ENCODE measurements at regions not wholly inside any gene's neighbourhood (a gene's known extent, or its start where the extent isn't known, plus 50 kb on each side); places are given as distances from the start of the nearest gene placed in this dataset.
"Not testable (repeated sequence)": the region's sequence is repeated elsewhere in the genome, so short reads cannot be mapped to it uniquely, and the experiment has no call there.

DNA sequence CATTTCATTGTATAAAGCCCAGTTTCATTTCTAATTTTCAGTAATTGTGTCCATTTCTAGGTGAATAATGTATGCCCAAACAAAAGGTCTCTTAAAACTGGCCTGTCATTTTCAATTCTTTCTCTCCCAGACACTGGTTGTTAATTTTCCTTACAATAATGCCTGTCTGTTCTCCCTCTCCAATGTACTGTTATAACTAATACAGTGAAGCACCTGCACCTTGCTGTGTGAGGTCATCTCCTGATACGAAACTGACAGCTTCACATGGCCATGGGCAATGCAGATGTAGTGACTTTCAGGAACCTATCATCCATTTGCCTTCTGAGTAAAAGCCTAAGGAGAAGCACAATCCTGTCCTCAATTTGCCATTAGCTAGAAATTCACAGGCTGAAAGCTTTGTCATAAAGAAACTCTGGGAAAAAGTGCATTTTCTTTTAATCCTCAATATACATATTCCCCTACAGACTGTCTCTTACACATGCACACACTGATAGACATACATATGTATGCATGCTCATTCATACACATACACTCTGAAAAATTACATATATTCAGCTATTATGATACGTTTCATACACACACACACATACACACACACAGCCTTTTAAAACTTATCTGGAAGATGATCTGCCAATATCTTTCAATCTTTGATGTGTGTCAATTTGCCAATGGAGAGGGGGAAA lies 1030.3 kb downstream of the TDRD15 start:
- Mint-ChIP-seq H3K27ac (no peak overlapping the region), H3K36me3 (no peaks in the 10 kb centered on the region), H3K4me1 (no peaks in the 10 kb centered on the region), H3K27me3 (ENCODE audit: insufficient read depth, low read depth) (peaks cover 2% of the 10 kb centered on the region), H3K4me3 (no peak overlapping the region), H3K9me3 (peaks cover 8% of the 10 kb centered on the region)
- DNase-seq (ENCODE audit: low spot score), result no peak
- Histone ChIP-seq H3K27ac (no peak overlapping the region), H3K36me3 (no peaks in the 10 kb centered on the region), H4K20me1 (ENCODE audit: low read depth) (no peaks in the 10 kb centered on the region), H3K27me3 (no peaks in the 10 kb centered on the region), H2AFZ (replicated peaks) (no peak overlapping the region), H3K79me2 (ENCODE audit: low read depth) (no peaks in the 10 kb centered on the region), H3K4me3 (no peak overlapping the region), H3K9ac (no peak overlapping the region), H3K9me3 (ENCODE audit: low read depth) (no peaks in the 10 kb centered on the region), H3F3A (ENCODE audit: low read depth) (no peaks in the 10 kb centered on the region), H3K4me1 (no peaks in the 10 kb centered on the region), H3K4me2 (no peak overlapping the region)
- TF ChIP-seq, protein P1, sequence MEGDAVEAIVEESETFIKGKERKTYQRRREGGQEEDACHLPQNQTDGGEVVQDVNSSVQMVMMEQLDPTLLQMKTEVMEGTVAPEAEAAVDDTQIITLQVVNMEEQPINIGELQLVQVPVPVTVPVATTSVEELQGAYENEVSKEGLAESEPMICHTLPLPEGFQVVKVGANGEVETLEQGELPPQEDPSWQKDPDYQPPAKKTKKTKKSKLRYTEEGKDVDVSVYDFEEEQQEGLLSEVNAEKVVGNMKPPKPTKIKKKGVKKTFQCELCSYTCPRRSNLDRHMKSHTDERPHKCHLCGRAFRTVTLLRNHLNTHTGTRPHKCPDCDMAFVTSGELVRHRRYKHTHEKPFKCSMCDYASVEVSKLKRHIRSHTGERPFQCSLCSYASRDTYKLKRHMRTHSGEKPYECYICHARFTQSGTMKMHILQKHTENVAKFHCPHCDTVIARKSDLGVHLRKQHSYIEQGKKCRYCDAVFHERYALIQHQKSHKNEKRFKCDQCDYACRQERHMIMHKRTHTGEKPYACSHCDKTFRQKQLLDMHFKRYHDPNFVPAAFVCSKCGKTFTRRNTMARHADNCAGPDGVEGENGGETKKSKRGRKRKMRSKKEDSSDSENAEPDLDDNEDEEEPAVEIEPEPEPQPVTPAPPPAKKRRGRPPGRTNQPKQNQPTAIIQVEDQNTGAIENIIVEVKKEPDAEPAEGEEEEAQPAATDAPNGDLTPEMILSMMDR (IDR thresholded peaks at IDR 0.05), result no peak
- TF ChIP-seq EZH2 (IDR thresholded peaks at IDR 0.05) (no peak), EZH2phosphoT487 (IDR thresholded peaks at IDR 0.05) (no peak)

DNA sequence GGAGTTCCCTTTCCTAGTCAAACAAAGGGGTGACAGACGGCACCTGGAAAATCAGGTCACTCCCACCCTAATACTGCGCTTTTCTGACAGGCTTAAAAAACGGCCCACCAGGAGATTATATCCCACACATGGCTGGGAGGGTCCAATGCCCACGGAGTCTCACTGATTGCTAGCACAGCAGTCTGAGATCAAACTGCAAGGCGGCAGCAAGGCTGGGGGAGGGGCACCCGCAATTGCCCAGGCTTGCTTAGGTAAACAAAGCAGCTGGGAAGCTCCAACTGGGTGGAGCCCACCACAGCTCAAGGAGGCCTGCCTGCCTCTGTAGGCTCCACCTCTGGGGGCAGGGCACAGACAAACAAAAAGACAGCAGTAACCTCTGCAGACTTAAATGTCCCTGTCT lies 1032.9 kb downstream of the TDRD15 start:
- H4K20me1 ChIP-seq (ENCODE audit: low read depth); H3K27ac ChIP-seq; H3K4me1 ChIP-seq; H3K27ac Mint-ChIP-seq; H3K4me3 ChIP-seq; H3K9ac ChIP-seq; H3K4me3 Mint-ChIP-seq; H3K36me3 Mint-ChIP-seq; H3F3A ChIP-seq (ENCODE audit: low read depth); H3K9me3 Mint-ChIP-seq; H3K27me3 Mint-ChIP-seq (ENCODE audit: insufficient read depth, low read depth); DNase-seq (ENCODE audit: low spot score); H3K4me1 Mint-ChIP-seq; H3K9me3 ChIP-seq (ENCODE audit: low read depth); H2AFZ ChIP-seq (replicated peaks); H3K36me3 ChIP-seq; H3K79me2 ChIP-seq (ENCODE audit: low read depth); H3K4me2 ChIP-seq; H3K27me3 ChIP-seq: not testable (repeated sequence)

DNA sequence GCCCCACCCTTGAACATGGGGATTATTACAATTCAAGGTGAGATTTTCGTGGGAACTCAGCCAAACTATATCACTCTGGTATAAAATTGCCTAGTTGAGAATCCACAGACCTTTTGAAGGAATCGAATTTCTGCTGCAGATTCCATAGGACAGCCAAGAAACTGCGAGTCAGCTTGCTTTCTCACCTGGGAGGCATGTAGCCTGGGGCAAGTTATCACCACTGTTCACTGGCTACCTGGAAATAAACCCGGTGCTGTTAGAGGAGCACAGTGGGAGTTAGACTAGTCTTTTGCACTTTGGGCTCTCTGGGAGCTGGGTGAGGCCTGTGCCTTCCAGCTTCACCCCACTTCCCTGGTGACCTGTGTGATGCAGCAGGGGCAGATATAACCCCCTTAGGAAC lies 1043.5 kb downstream of the TDRD15 start:
- Histone ChIP-seq H3K9me3 (ENCODE audit: low read depth) (no peaks in the 10 kb centered on the region), H3K27ac (no peak overlapping the region), H3K36me3 (peaks cover 3% of the 10 kb centered on the region), H3K4me1 (no peaks in the 10 kb centered on the region), H3F3A (ENCODE audit: low read depth) (no peaks in the 10 kb centered on the region), H2AFZ (replicated peaks) (no peak overlapping the region), H3K4me3 (no peak overlapping the region), H3K4me2 (no peak overlapping the region), H3K27me3 (no peaks in the 10 kb centered on the region), H3K79me2 (ENCODE audit: low read depth) (no peaks in the 10 kb centered on the region), H3K9ac (no peak overlapping the region), H4K20me1 (ENCODE audit: low read depth) (no peaks in the 10 kb centered on the region)
- H3K4me1 Mint-ChIP-seq, result no peaks in the 10 kb centered on the region
- DNase-seq (ENCODE audit: low spot score), result no peak
- H3K4me3 Mint-ChIP-seq, result no peak overlapping the region
- H3K9me3 Mint-ChIP-seq, result peaks cover 15% of the 10 kb centered on the region
- TF ChIP-seq EZH2 (IDR thresholded peaks at IDR 0.05) (no peak), EZH2phosphoT487 (IDR thresholded peaks at IDR 0.05) (no peak)
- TF ChIP-seq, protein P1 (IDR thresholded peaks at IDR 0.05), result no peak
- no peaks in the 10 kb centered on the region for H3K36me3 Mint-ChIP-seq
- H3K27ac Mint-ChIP-seq, result no peak overlapping the region
- peaks cover 2% of the 10 kb centered on the region for H3K27me3 Mint-ChIP-seq (ENCODE audit: insufficient read depth, low read depth)

DNA sequence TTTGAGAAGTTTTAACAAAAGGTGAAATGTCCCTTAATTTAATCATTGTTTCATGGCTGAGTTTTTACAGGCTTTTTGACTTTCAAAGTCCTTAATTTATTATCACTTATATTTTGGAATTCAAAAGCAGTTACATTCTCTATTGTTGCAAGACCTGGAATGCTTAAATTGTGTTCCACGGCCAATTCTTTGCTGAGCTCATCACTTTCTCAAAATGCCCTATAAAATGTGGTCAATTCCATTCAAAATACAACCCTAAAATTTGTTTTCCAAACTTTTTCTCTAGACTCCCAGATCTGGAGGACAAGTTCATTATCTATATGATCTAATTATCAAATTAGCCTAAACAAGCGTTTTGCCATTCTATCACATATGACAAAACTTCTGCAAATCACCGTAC lies 1051.2 kb downstream of the TDRD15 start:
- Mint-ChIP-seq H3K4me3 (no peak overlapping the region), H3K4me1 (no peaks in the 10 kb centered on the region), H3K27ac (no peak overlapping the region), H3K36me3 (no peaks in the 10 kb centered on the region), H3K27me3 (ENCODE audit: insufficient read depth, low read depth) (no peaks in the 10 kb centered on the region), H3K9me3 (peaks cover 7% of the 10 kb centered on the region)
- Histone ChIP-seq H3K27me3 (no peaks in the 10 kb centered on the region), H3F3A (ENCODE audit: low read depth) (no peaks in the 10 kb centered on the region), H3K4me1 (peaks cover 3% of the 10 kb centered on the region), H3K9ac (no peak overlapping the region), H3K4me3 (no peak overlapping the region), H4K20me1 (ENCODE audit: low read depth) (no peaks in the 10 kb centered on the region), H3K9me3 (ENCODE audit: low read depth) (no peaks in the 10 kb centered on the region), H2AFZ (replicated peaks) (no peak overlapping the region), H3K4me2 (no peak overlapping the region), H3K36me3 (no peaks in the 10 kb centered on the region), H3K79me2 (ENCODE audit: low read depth) (no peaks in the 10 kb centered on the region), H3K27ac (no peak overlapping the region)
- TF ChIP-seq EZH2 (IDR thresholded peaks at IDR 0.05) (no peak), EZH2phosphoT487 (IDR thresholded peaks at IDR 0.05) (no peak)
- TF ChIP-seq, protein P1 (IDR thresholded peaks at IDR 0.05), result no peak
- DNase-seq (ENCODE audit: low spot score), result no peak
